GM10266 (cell line): ENCODE measurements at regions not wholly inside any gene's neighbourhood (a gene's known extent, or its start where the extent isn't known, plus 50 kb on each side); places are given as distances from the start of the nearest gene placed in this dataset.

ENCODE experiments used
- DNase-seq: peaks from one replicate; pipeline ENCODE4 v3.0.0; 2012; ENCODE audit errors: extremely low spot score
- TF ChIP-seq, protein P1 (sequence below): IDR thresholded peaks from 2 replicates; pipeline ENCODE4 v1.5.1; 2012; ENCODE audit warnings: mild to moderate bottlenecking, low read depth; ENCODE audit not compliant: control insufficient read depth, insufficient read depth; ENCODE audit errors: missing control alignments

GRCh38 chr2:15094161-15094560, 461.6 kb downstream of the LRATD1 start:
- DNase-seq: no peak
- TF ChIP-seq, protein P1, sequence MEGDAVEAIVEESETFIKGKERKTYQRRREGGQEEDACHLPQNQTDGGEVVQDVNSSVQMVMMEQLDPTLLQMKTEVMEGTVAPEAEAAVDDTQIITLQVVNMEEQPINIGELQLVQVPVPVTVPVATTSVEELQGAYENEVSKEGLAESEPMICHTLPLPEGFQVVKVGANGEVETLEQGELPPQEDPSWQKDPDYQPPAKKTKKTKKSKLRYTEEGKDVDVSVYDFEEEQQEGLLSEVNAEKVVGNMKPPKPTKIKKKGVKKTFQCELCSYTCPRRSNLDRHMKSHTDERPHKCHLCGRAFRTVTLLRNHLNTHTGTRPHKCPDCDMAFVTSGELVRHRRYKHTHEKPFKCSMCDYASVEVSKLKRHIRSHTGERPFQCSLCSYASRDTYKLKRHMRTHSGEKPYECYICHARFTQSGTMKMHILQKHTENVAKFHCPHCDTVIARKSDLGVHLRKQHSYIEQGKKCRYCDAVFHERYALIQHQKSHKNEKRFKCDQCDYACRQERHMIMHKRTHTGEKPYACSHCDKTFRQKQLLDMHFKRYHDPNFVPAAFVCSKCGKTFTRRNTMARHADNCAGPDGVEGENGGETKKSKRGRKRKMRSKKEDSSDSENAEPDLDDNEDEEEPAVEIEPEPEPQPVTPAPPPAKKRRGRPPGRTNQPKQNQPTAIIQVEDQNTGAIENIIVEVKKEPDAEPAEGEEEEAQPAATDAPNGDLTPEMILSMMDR: no peak

DNA sequence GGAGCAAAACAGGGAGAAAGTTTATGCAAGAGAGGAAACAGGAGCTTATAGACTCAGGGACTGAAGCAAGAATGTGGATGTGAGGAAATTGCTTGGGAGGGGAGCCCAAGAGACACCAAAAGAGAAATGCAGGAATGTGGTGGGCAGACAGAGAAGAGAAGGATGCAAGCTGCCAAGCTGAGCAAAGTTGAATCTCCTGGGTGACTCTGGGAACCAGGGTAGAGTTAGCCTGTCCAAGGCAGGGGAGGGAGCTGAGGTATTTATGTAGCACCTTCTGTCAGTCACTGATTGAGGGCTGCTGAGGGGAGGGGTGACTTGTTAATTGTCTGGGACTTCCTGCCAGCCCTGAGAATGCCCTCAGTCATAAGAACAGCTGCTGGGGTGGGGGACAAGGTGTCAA, 464.3 kb downstream of the NBAS start:
- no peak for DNase-seq
- TF ChIP-seq, protein P1: no peak

- DNase-seq: no peak
- TF ChIP-seq, protein P1: no peak
Measured at GRCh38 chr2:15107137-15107536, 454.0 kb downstream of the NBAS start.

- TF ChIP-seq, protein P1: no peak
- DNase-seq: no peak
Measured at GRCh38 chr2:15111718-15112117, 449.4 kb downstream of the NBAS start.

DNA sequence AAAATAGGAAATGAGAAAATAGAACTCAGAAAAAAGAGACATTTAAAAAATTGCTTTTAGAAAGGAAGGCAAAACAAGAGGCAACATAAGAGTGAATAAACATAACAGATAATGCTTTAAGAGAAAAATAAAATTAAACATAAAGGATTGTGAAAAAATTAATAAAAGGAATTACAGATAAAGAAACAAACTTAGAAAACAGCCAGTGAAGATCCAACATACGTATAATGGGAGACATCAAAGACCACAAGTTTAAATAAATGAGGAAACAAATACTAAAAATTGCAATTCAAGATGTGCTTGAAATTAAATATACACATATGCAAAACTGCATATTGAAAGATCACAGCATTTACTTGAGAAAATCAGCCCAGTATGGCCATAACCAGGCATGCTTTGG, 448.9 kb downstream of the NBAS start:
- DNase-seq: no peak
- TF ChIP-seq, protein P1: no peak

DNA sequence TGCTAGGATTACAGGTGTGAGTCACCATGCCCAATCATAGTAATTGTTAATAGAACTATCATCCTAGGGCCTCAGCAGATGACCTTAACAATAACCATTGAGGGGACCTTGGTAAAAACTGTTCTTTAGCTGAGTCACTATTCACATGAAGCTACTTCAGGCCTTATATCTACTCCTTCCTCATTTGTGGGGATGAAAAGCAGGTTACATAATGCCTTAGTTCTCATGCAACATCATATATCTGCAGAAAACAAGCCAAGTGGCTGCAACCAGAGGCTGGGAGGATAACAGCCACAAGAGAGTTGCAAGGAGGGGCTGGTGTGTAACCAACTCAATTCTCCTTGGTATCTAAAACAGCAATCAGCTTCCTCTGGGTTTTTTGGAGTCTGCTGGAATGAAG, 445.4 kb downstream of the NBAS start:
- DNase-seq: no peak

GRCh38 chr2:15116830-15117229, 444.3 kb downstream of the NBAS start:
- TF ChIP-seq, protein P1: no peak
- no peak for DNase-seq

More for the DNA sequence above, 445.4 kb downstream of the NBAS start:
- TF ChIP-seq, protein P1: no peak
